ENCODE measurements at regions not wholly inside any gene's neighbourhood (a gene's known extent, or its start where the extent isn't known, plus 50 kb on each side); places are given as distances from the start of the nearest gene placed in this dataset.
A peak's percentile ranks its signal among the peaks of the same experiment; 100 is the strongest.

DNA sequence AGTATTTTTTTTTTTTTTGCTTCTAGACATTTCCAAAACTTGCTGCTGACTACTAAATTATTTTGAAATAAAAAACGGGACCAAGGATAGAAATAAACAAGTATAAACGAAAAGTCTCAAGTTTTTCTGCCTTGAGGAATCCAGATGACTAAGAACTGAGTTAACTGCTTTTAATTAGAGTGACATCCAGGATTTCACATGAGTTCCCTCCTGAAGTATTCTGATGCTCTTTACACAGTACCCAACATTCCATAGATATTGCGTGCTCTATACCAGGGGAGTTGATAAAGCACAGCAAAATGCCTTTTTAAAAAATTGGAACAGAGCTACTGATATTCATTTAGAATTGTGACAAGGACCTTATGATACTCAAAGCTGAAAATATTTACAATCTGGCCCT, 618.0 kb downstream of the CCDC85A start:
- Mint-ChIP-seq H3K4me1 (ENCODE audit: insufficient read depth, unreplicated experiment) (no peaks in the 10 kb centered on the region), H3K36me3 (ENCODE audit: insufficient read depth, unreplicated experiment) (no peaks in the 10 kb centered on the region), H3K27me3 (ENCODE audit: insufficient read depth, unreplicated experiment) (no peaks in the 10 kb centered on the region), H3K9me3 (ENCODE audit: unreplicated experiment) (no peaks in the 10 kb centered on the region), H3K4me3 (ENCODE audit: unreplicated experiment) (no peak overlapping the region), H3K27ac (ENCODE audit: low read depth, unreplicated experiment) (no peak overlapping the region)
- BruUV-seq (replicated peaks) = no TSS peak
- ChIA-PET CTCF (interaction anchor here (0.6 kb wide), 1 partner anchor 162 kb away, joined by 4 read pairs; no protein-coding TSS in a partner anchor), POLR2A (no interaction called here)
- no peak for DNase-seq (ENCODE audit: unreplicated experiment)
- intact Hi-C loops (cut with micrococcal nuclease) = no loop called here
- TF ChIP-seq, protein P1, sequence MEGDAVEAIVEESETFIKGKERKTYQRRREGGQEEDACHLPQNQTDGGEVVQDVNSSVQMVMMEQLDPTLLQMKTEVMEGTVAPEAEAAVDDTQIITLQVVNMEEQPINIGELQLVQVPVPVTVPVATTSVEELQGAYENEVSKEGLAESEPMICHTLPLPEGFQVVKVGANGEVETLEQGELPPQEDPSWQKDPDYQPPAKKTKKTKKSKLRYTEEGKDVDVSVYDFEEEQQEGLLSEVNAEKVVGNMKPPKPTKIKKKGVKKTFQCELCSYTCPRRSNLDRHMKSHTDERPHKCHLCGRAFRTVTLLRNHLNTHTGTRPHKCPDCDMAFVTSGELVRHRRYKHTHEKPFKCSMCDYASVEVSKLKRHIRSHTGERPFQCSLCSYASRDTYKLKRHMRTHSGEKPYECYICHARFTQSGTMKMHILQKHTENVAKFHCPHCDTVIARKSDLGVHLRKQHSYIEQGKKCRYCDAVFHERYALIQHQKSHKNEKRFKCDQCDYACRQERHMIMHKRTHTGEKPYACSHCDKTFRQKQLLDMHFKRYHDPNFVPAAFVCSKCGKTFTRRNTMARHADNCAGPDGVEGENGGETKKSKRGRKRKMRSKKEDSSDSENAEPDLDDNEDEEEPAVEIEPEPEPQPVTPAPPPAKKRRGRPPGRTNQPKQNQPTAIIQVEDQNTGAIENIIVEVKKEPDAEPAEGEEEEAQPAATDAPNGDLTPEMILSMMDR (IDR thresholded peaks at IDR 0.05; ENCODE audit: unreplicated experiment) = no peak

DNA sequence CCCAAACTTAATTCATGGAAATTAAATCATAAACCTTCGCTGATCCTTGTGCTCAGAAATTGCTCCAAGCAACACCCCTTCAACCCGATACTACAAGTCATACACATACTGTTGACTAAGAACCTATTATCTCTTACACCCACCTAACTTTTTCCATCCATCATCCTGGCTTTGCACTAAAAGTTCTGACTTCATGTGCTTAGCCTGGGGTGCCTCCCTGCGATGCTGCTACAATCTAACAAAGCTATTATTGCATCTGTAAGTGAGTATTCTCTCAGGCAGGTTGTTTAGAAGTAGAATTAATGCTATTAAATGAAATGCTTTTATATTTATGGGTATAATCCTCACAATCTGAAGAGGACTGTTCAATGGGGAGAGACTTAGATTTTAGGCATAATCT, 619.8 kb downstream of the CCDC85A start:
- no peaks in the 10 kb centered on the region for H3K36me3 Mint-ChIP-seq (ENCODE audit: insufficient read depth, unreplicated experiment)
- TF ChIP-seq, protein P1 (IDR thresholded peaks at IDR 0.05; ENCODE audit: unreplicated experiment) = no peak
- H3K4me3 Mint-ChIP-seq (ENCODE audit: unreplicated experiment) = no peak overlapping the region
- no peak overlapping the region for H3K27ac Mint-ChIP-seq (ENCODE audit: low read depth, unreplicated experiment)
- no peaks in the 10 kb centered on the region for H3K9me3 Mint-ChIP-seq (ENCODE audit: unreplicated experiment)
- no peak for DNase-seq (ENCODE audit: unreplicated experiment)
- POLR2A ChIA-PET = interaction anchor here (0.6 kb wide), 1 partner anchor 514 kb away, joined by 3 read pairs; no protein-coding TSS in a partner anchor
- CTCF ChIA-PET = no interaction called here
- no peaks in the 10 kb centered on the region for H3K4me1 Mint-ChIP-seq (ENCODE audit: insufficient read depth, unreplicated experiment)
- BruUV-seq (replicated peaks) = no TSS peak
- H3K27me3 Mint-ChIP-seq (ENCODE audit: insufficient read depth, unreplicated experiment) = no peaks in the 10 kb centered on the region
- intact Hi-C loops (cut with micrococcal nuclease) = no loop called here

DNA sequence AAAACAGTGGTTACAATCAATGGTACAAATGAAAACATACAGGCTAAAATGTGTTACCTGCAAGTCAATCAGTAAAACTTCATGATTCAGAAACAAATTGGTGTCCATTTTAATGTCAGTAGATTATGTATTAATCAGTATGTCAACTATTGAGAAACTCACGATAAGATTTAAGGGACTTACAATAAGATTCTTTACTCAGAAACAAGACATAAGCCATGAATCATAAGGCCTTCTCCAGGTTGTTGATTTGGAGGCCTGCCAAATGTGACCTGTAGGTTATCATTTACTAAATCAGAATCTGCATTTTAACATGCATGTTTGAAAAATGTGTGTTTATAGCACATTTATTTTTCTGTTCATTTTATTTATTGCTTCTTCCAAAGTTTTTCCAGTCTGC, 623.1 kb downstream of the CCDC85A start:
- no peaks in the 10 kb centered on the region for H3K9me3 Mint-ChIP-seq (ENCODE audit: unreplicated experiment)
- TF ChIP-seq, protein P1 (IDR thresholded peaks at IDR 0.05; ENCODE audit: unreplicated experiment) = no peak
- ChIA-PET CTCF (no interaction called here), POLR2A (interaction anchor here (2.0 kb wide), 1 partner anchor 13 kb away, joined by 4 read pairs; no protein-coding TSS in a partner anchor)
- no peak overlapping the region for H3K27ac Mint-ChIP-seq (ENCODE audit: low read depth, unreplicated experiment)
- no peak overlapping the region for H3K4me3 Mint-ChIP-seq (ENCODE audit: unreplicated experiment)
- intact Hi-C loops (cut with micrococcal nuclease) = no loop called here
- BruUV-seq (replicated peaks) = no TSS peak
- no peaks in the 10 kb centered on the region for H3K36me3 Mint-ChIP-seq (ENCODE audit: insufficient read depth, unreplicated experiment)
- H3K4me1 Mint-ChIP-seq (ENCODE audit: insufficient read depth, unreplicated experiment) = peaks cover 8% of the 10 kb centered on the region
- H3K27me3 Mint-ChIP-seq (ENCODE audit: insufficient read depth, unreplicated experiment) = no peaks in the 10 kb centered on the region
- DNase-seq (ENCODE audit: unreplicated experiment) = peak; percentile 35

DNA sequence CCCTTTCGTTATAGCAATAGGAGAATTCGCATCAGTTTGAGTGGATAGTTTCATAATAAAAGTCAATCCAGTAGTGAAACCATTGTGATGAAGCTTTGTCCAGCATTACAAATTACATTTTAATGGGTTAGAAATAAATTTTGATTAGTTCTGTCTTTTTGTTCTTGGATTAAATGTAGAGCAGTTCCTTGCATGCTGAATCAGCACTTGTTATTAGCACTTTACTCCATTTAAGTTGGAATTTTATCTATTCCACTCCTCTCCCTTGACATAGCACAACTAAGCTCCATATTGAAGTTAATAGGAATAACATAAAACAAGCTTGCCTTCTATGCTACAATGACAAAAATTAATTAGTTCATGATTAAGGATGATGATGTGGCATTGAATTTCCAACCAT, 624.1 kb downstream of the CCDC85A start:
- BruUV-seq (replicated peaks) = no TSS peak
- TF ChIP-seq, protein P1 (IDR thresholded peaks at IDR 0.05; ENCODE audit: unreplicated experiment) = no peak
- Mint-ChIP-seq H3K36me3 (ENCODE audit: insufficient read depth, unreplicated experiment) (no peaks in the 10 kb centered on the region), H3K9me3 (ENCODE audit: unreplicated experiment) (no peaks in the 10 kb centered on the region), H3K27me3 (ENCODE audit: insufficient read depth, unreplicated experiment) (no peaks in the 10 kb centered on the region), H3K4me1 (ENCODE audit: insufficient read depth, unreplicated experiment) (peaks cover 17% of the 10 kb centered on the region), H3K27ac (ENCODE audit: low read depth, unreplicated experiment) (no peak overlapping the region), H3K4me3 (ENCODE audit: unreplicated experiment) (no peak overlapping the region)
- no peak for DNase-seq (ENCODE audit: unreplicated experiment)
- intact Hi-C loops (cut with micrococcal nuclease) = no loop called here
- ChIA-PET POLR2A (interaction anchor here (2.0 kb wide), 1 partner anchor 14 kb away, joined by 4 read pairs; no protein-coding TSS in a partner anchor), CTCF (no interaction called here)
